ENCODE measurements at regions not wholly inside any gene's neighbourhood (a gene's known extent, or its start where the extent isn't known, plus 50 kb on each side); places are given as distances from the start of the nearest gene placed in this dataset.
"Not testable (repeated sequence)": the region's sequence is repeated elsewhere in the genome, so short reads cannot be mapped to it uniquely, and the experiment has no call there.

GRCh38 chr12:131196220-131196619, 242.5 kb downstream of the ADGRD1 start:
- Histone ChIP-seq H3K27me3 (ENCODE audit: control insufficient read depth in 1 of 2, insufficient read depth in 2 of 2, low read length in 2 of 2) (peaks cover 0 to 2% of the 10 kb centered on the region in 2 experiments), H3K27ac (ENCODE audit: low read depth in 1 of 2, low read length in 2 of 2) (no peak overlapping the region), H3K4me3 (ENCODE audit: low read length) (no peak overlapping the region), H3K4me1 (ENCODE audit: insufficient read depth, low read length) (no peaks in the 10 kb centered on the region), H3K9me3 (ENCODE audit: control insufficient read depth in 1 of 2, insufficient read depth in 1 of 2, low read length in 2 of 2) (no peaks in the 10 kb centered on the region), H3K36me3 (ENCODE audit: insufficient read depth, low read length) (no peaks in the 10 kb centered on the region)
- no peaks in the 10 kb centered on the region for H3K36me3 Mint-ChIP-seq (ENCODE audit: low read depth)
- ChIA-PET CTCF (no interaction called here), POLR2A (no interaction called here)
- TF ChIP-seq CTCF (IDR thresholded peaks at IDR 0.05): no peak
- no peak overlapping the region for H3K4me3 Mint-ChIP-seq
- H3K27ac Mint-ChIP-seq: no peak overlapping the region
- DNase-seq: no peak
- ATAC-seq (ENCODE audit: poor library complexity): no peak
- no peaks in the 10 kb centered on the region for H3K9me3 Mint-ChIP-seq
- H3K4me1 Mint-ChIP-seq (ENCODE audit: low read depth): no peaks in the 10 kb centered on the region
- intact Hi-C loops (cut with DNase I, micrococcal nuclease): no loop called here
- H3K27me3 Mint-ChIP-seq: peaks cover 9% of the 10 kb centered on the region

- H3K4me3 ChIP-seq (ENCODE audit: low read length): no peak overlapping the region
- ATAC-seq (ENCODE audit: poor library complexity) (no peak), DNase-seq (no peak)
- no peaks in the 10 kb centered on the region for H3K9me3 Mint-ChIP-seq
- no peak for TF ChIP-seq CTCF (IDR thresholded peaks at IDR 0.05)
- H3K4me3 Mint-ChIP-seq: no peak overlapping the region
- intact Hi-C loops (cut with DNase I, micrococcal nuclease): no loop called here
- H3K27ac Mint-ChIP-seq: no peak overlapping the region
- peaks cover 9% of the 10 kb centered on the region for H3K27me3 Mint-ChIP-seq
- H3K27ac ChIP-seq (ENCODE audit: low read depth in 1 of 2, low read length in 2 of 2): no peak overlapping the region
- no peaks in the 10 kb centered on the region for H3K36me3 Mint-ChIP-seq (ENCODE audit: low read depth)
- ChIA-PET POLR2A (no interaction called here), CTCF (no interaction called here)
- no peaks in the 10 kb centered on the region for H3K4me1 Mint-ChIP-seq (ENCODE audit: low read depth)
- H3K9me3 ChIP-seq (ENCODE audit: control insufficient read depth in 1 of 2, insufficient read depth in 1 of 2, low read length in 2 of 2): no peaks in the 10 kb centered on the region
- peaks cover 0 to under 1% of the 10 kb centered on the region in 2 experiments for H3K27me3 ChIP-seq (ENCODE audit: control insufficient read depth in 1 of 2, insufficient read depth in 2 of 2, low read length in 2 of 2)
- H3K36me3 ChIP-seq (ENCODE audit: insufficient read depth, low read length): no peaks in the 10 kb centered on the region
- no peaks in the 10 kb centered on the region for H3K4me1 ChIP-seq (ENCODE audit: insufficient read depth, low read length)
Measured at GRCh38 chr12:131197490-131197889, 243.8 kb downstream of the ADGRD1 start.

GRCh38 chr12:131199221-131199620, 245.5 kb downstream of the ADGRD1 start:
- peaks cover 6% of the 10 kb centered on the region for H3K27me3 Mint-ChIP-seq
- H3K9me3 ChIP-seq (ENCODE audit: control insufficient read depth in 1 of 2, insufficient read depth in 1 of 2, low read length in 2 of 2): no peaks in the 10 kb centered on the region
- no peaks in the 10 kb centered on the region for H3K4me1 Mint-ChIP-seq (ENCODE audit: low read depth)
- H3K36me3 Mint-ChIP-seq (ENCODE audit: low read depth): no peaks in the 10 kb centered on the region
- ChIA-PET POLR2A (no interaction called here), CTCF (no interaction called here)
- intact Hi-C loops (cut with DNase I, micrococcal nuclease): no loop called here
- no peak for DNase-seq
- H3K27ac ChIP-seq (ENCODE audit: low read depth in 1 of 2, low read length in 2 of 2): no peak overlapping the region
- H3K4me3 Mint-ChIP-seq: no peak overlapping the region
- no peak for ATAC-seq (ENCODE audit: poor library complexity)
- TF ChIP-seq CTCF (IDR thresholded peaks at IDR 0.05): no peak
- H3K4me3 ChIP-seq (ENCODE audit: low read length): no peak overlapping the region
- no peaks in the 10 kb centered on the region for H3K36me3 ChIP-seq (ENCODE audit: insufficient read depth, low read length)
- no peaks in the 10 kb centered on the region for H3K4me1 ChIP-seq (ENCODE audit: insufficient read depth, low read length)
- H3K27me3 ChIP-seq (ENCODE audit: control insufficient read depth in 1 of 2, insufficient read depth in 2 of 2, low read length in 2 of 2): no peaks in the 10 kb centered on the region
- no peak overlapping the region for H3K27ac Mint-ChIP-seq
- no peaks in the 10 kb centered on the region for H3K9me3 Mint-ChIP-seq

- H3K9me3 Mint-ChIP-seq; intact Hi-C loops (cut with DNase I, micrococcal nuclease); H3K36me3 ChIP-seq (ENCODE audit: insufficient read depth, low read length); ATAC-seq (ENCODE audit: poor library complexity); DNase-seq; H3K4me1 Mint-ChIP-seq (ENCODE audit: low read depth); H3K4me3 ChIP-seq (ENCODE audit: low read length); H3K36me3 Mint-ChIP-seq (ENCODE audit: low read depth); H3K4me3 Mint-ChIP-seq; H3K4me1 ChIP-seq (ENCODE audit: insufficient read depth, low read length); H3K27ac Mint-ChIP-seq; H3K27me3 ChIP-seq (ENCODE audit: control insufficient read depth in 1 of 2, insufficient read depth in 2 of 2, low read length in 2 of 2); H3K27me3 Mint-ChIP-seq; POLR2A ChIA-PET; H3K9me3 ChIP-seq (ENCODE audit: control insufficient read depth in 1 of 2, insufficient read depth in 1 of 2, low read length in 2 of 2); H3K27ac ChIP-seq (ENCODE audit: low read depth in 1 of 2, low read length in 2 of 2); CTCF ChIA-PET: not testable (repeated sequence)
Measured at GRCh38 chr12:131201912-131202311, 248.2 kb downstream of the ADGRD1 start.
